GM23338 (cell line): ENCODE measurements at regions not wholly inside any gene's neighbourhood (a gene's known extent, or its start where the extent isn't known, plus 50 kb on each side); places are given as distances from the start of the nearest gene placed in this dataset.

Experiments
- ATAC-seq: fragments of 200-7000 bp; cut with Tn5 transposase; 3 replicates; pipeline ENCODE4 v1.9.1; 2020
- DNase-seq: peaks from one replicate; pipeline ENCODE4 v3.0.0-alpha.2; 2015; ENCODE audit warnings: low spot score
- H2AFZ ChIP-seq: fragments of 200-600 bp; sonication (generic); 2 replicates; pipeline ENCODE4 v1.8.0; 2016; ENCODE audit warnings: antibody characterized with exemption, mild to moderate bottlenecking, moderate library complexity
- H3F3A ChIP-seq: fragments of 200-600 bp; sonication (generic); replicated peaks from 2 replicates; pipeline ENCODE4 v1.8.0; 2017; ENCODE audit warnings: antibody characterized with exemption, mixed run types, low read depth
- H3K27ac ChIP-seq: fragments of 200-600 bp; sonication (generic); 2 replicates; pipeline ENCODE4 v1.6.1; 2016; ENCODE audit warnings: low read depth
- H3K27me3 ChIP-seq: fragments of 200-600 bp; sonication (generic); 2 replicates; pipeline ENCODE4 v1.8.0; 2016; ENCODE audit warnings: mild to moderate bottlenecking, mixed run types, moderate library complexity; ENCODE audit not compliant: insufficient read depth
- H3K36me3 ChIP-seq: fragments of 200-600 bp; sonication (generic); 2 replicates; pipeline ENCODE4 v1.8.0; 2016; ENCODE audit warnings: mild to moderate bottlenecking; ENCODE audit not compliant: insufficient read depth
- H3K4me1 ChIP-seq: fragments of 200-600 bp; sonication (generic); 2 replicates; pipeline ENCODE4 v1.8.0; 2016; ENCODE audit warnings: mild to moderate bottlenecking, moderate library complexity; ENCODE audit not compliant: insufficient read depth
- H3K4me2 ChIP-seq: fragments of 200-600 bp; sonication (generic); 2 replicates; pipeline ENCODE4 v1.7.1; 2017; ENCODE audit warnings: mixed run types
- H3K4me3 ChIP-seq: fragments of 200-600 bp; sonication (generic); 2 replicates; pipeline ENCODE4 v1.6.1; 2016; ENCODE audit warnings: mixed run types
- H3K79me2 ChIP-seq: fragments of 200-600 bp; sonication (generic); replicated peaks from 2 replicates; pipeline ENCODE4 v1.8.0; 2017; ENCODE audit warnings: mild to moderate bottlenecking; ENCODE audit not compliant: insufficient read depth
- H3K9me2 ChIP-seq: fragments of 200-600 bp; sonication (generic); 2 replicates; pipeline ENCODE4 v1.8.0; 2017; ENCODE audit not compliant: insufficient read depth
- H4K20me1 ChIP-seq: fragments of 200-600 bp; sonication (generic); replicated peaks from 2 replicates; pipeline ENCODE4 v1.8.0; 2017; ENCODE audit warnings: mild to moderate bottlenecking; ENCODE audit not compliant: insufficient read depth
- H3K27ac Mint-ChIP-seq: 2 replicates; pipeline ENCODE4 v1.8.0; 2020; ENCODE audit warnings: inconsistent platforms, mild to moderate bottlenecking, moderate library complexity, mixed read lengths
- H3K27me3 Mint-ChIP-seq: 3 replicates; pipeline ENCODE4 v1.8.0; 2022; ENCODE audit warnings: low read depth, mild to moderate bottlenecking, moderate library complexity, mixed read lengths, inconsistent platforms; ENCODE audit not compliant: insufficient read depth, poor library complexity
- H3K36me3 Mint-ChIP-seq: 3 replicates; pipeline ENCODE4 v1.8.0; 2021; ENCODE audit warnings: low read depth, mild to moderate bottlenecking, inconsistent platforms, moderate library complexity, mixed read lengths
- H3K4me1 Mint-ChIP-seq: 3 replicates; pipeline ENCODE4 v1.8.0; 2020; ENCODE audit warnings: mild to moderate bottlenecking, inconsistent platforms, mixed read lengths
- H3K4me3 Mint-ChIP-seq: 3 replicates; pipeline ENCODE4 v1.8.0; 2021; ENCODE audit warnings: moderate library complexity, mild to moderate bottlenecking, inconsistent platforms, mixed read lengths
- H3K9me3 Mint-ChIP-seq: 3 replicates; pipeline ENCODE4 v1.8.0; 2020; ENCODE audit warnings: moderate library complexity, mild to moderate bottlenecking, inconsistent platforms, mixed read lengths
- CREB1 ChIP-seq: fragments of 250-450 bp; sonication (Bioruptor Pico); IDR thresholded peaks from 2 replicates; pipeline ENCODE4 v1.5.0; 2020; ENCODE audit warnings: low read depth, mild to moderate bottlenecking, moderate library complexity
- CTCF ChIP-seq, 2 experiments: fragments of 200-600 bp in 1 of 2; sonication (generic) in 1 of 2; conservative IDR thresholded peaks; 2 replicates each; pipeline versions ENCODE4 v1.5.1 to v1.6.1; 2016 to 2017; ENCODE audit warnings: antibody characterized with exemption in 2 of 2, low read depth in 2 of 2, mild to moderate bottlenecking in 2 of 2, moderate library complexity in 1 of 2
- ETS1 ChIP-seq: IDR thresholded peaks from 2 replicates; pipeline ENCODE4 v1.6.1; 2016; ENCODE audit warnings: antibody characterized with exemption
- EZH2 ChIP-seq: fragments of 200-600 bp; sonication (generic); IDR thresholded peaks from one replicate; pipeline ENCODE4 v1.8.0; 2017; ENCODE audit warnings: antibody characterized with exemption, mild to moderate bottlenecking, low read depth; ENCODE audit not compliant: unreplicated experiment
- EZH2phosphoT487 ChIP-seq: fragments of 200-600 bp; sonication (generic); IDR thresholded peaks from one replicate; pipeline ENCODE4 v1.8.1; 2018; ENCODE audit warnings: antibody characterized with exemption; ENCODE audit not compliant: unreplicated experiment
- POLR2AphosphoS5 ChIP-seq: IDR thresholded peaks from 2 replicates; pipeline ENCODE4 v1.6.1; 2016; ENCODE audit warnings: antibody characterized with exemption, low read depth
- REST ChIP-seq: IDR thresholded peaks from one replicate; pipeline ENCODE4 v1.6.1; 2018; ENCODE audit warnings: antibody characterized with exemption; ENCODE audit not compliant: unreplicated experiment
- STAT1 ChIP-seq: IDR thresholded peaks from one replicate; pipeline ENCODE4 v1.6.1; 2016; ENCODE audit warnings: antibody characterized with exemption; ENCODE audit not compliant: unreplicated experiment
- ZNF114 ChIP-seq: fragments of 250-450 bp; sonication (Bioruptor Pico); IDR thresholded peaks from 2 replicates; pipeline ENCODE4 v1.5.0; 2020; ENCODE audit warnings: mild to moderate bottlenecking, moderate library complexity
- ZNF462 ChIP-seq: fragments of 250-450 bp; sonication (Bioruptor Pico); IDR thresholded peaks from 2 replicates; pipeline ENCODE4 v1.5.0; 2020; ENCODE audit warnings: mild to moderate bottlenecking, moderate library complexity

- Mint-ChIP-seq H3K4me3 (no peak overlapping the region), H3K36me3 (no peaks in the 10 kb centered on the region), H3K27me3 (peaks cover 2% of the 10 kb centered on the region), H3K9me3 (no peaks in the 10 kb centered on the region), H3K4me1 (no peaks in the 10 kb centered on the region), H3K27ac (no peak overlapping the region)
- H3K4me1 ChIP-seq: no peaks in the 10 kb centered on the region
- no peak for TF ChIP-seq ETS1
- no peak for TF ChIP-seq EZH2phosphoT487
- no peak for TF ChIP-seq STAT1
- no peaks in the 10 kb centered on the region for H3K79me2 ChIP-seq
- no peak overlapping the region for H3K4me2 ChIP-seq
- ATAC-seq (no peak), DNase-seq (no peak)
- no peak overlapping the region for H3K4me3 ChIP-seq
- H4K20me1 ChIP-seq: no peaks in the 10 kb centered on the region
- no peaks in the 10 kb centered on the region for H3K36me3 ChIP-seq
- H2AFZ ChIP-seq: no peak overlapping the region
- no peaks in the 10 kb centered on the region for H3K27me3 ChIP-seq
- H3K27ac ChIP-seq: no peak overlapping the region
- H3K9me2 ChIP-seq: no peaks in the 10 kb centered on the region; the same call in 1 of the 2 replicates
- no peaks in the 10 kb centered on the region for H3F3A ChIP-seq
Observed at GRCh38 chr6:159343709-159344108, 174.5 kb downstream of the FNDC1 start.

- Histone ChIP-seq H3K27ac (no peak overlapping the region), H3F3A (no peaks in the 10 kb centered on the region), H4K20me1 (no peaks in the 10 kb centered on the region), H3K4me1 (no peaks in the 10 kb centered on the region), H3K27me3 (no peaks in the 10 kb centered on the region), H3K4me3 (no peak overlapping the region), H3K79me2 (no peaks in the 10 kb centered on the region), H3K9me2 (no peaks in the 10 kb centered on the region; the same call in 1 of the 2 replicates), H2AFZ (no peak overlapping the region), H3K36me3 (no peaks in the 10 kb centered on the region), H3K4me2 (no peak overlapping the region)
- no peak overlapping the region for H3K4me3 Mint-ChIP-seq
- H3K36me3 Mint-ChIP-seq: no peaks in the 10 kb centered on the region
- ATAC-seq (no peak), DNase-seq (no peak)
- H3K27me3 Mint-ChIP-seq: no peaks in the 10 kb centered on the region
- no peaks in the 10 kb centered on the region for H3K9me3 Mint-ChIP-seq
- H3K4me1 Mint-ChIP-seq: no peaks in the 10 kb centered on the region
- no peak overlapping the region for H3K27ac Mint-ChIP-seq
- no peak for TF ChIP-seq REST
- TF ChIP-seq CTCF (conservative IDR thresholded peaks at IDR 0.05; ENCODE audit: low read depth in 2 of 2): no peak
- TF ChIP-seq EZH2: no peak
- TF ChIP-seq POLR2AphosphoS5: no peak
- TF ChIP-seq CREB1 (CRISPR knock-in tag): no peak
- no peak for TF ChIP-seq ZNF462 (CRISPR knock-in tag)
- TF ChIP-seq EZH2phosphoT487: no peak
- no peak for TF ChIP-seq ZNF114 (CRISPR knock-in tag)
Observed at GRCh38 chr6:159342146-159342545, 172.9 kb downstream of the FNDC1 start.
